ENCODE measurements at regions not wholly inside any gene's neighbourhood (a gene's known extent, or its start where the extent isn't known, plus 50 kb on each side); places are given as distances from the start of the nearest gene placed in this dataset.

DNA sequence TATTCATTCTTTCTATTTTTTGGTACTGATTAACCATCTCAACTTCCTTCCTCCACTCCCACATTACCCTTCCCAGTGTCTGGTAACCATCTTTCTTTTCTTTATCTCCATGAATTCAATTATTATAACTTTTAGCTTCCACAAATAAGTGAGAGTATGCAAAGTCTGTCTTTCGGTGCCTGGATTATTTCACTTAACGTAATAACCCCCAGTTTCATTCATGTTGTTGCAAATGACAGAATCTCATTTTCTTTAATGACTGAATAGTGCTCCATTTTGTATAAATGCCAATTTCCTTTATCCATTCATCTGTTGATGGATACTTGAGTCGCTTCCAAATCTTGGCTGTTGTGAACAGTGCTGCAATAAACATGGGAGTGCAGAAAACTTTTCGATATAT is 940.4 kb downstream of the GLUD2 start:
- Histone ChIP-seq H2AFZ (ENCODE audit: low read depth, low read length) (no peak overlapping the region), H3K4me3 (no peak overlapping the region), H3K9me1 (ENCODE audit: control insufficient read depth, insufficient read depth, low read length) (no peaks in the 10 kb centered on the region), H3K79me2 (ENCODE audit: control insufficient read depth, insufficient read depth, low read length) (no peaks in the 10 kb centered on the region), H3K4me2 (ENCODE audit: insufficient read depth, low read length) (no peak overlapping the region), H3K27ac (ENCODE audit: extremely low read depth, low read depth, low read length) (no peak overlapping the region), H3K9me3 (replicated peaks; ENCODE audit: control insufficient read depth, insufficient read depth, low read depth, low read length) (no peaks in the 10 kb centered on the region), H3K4me1 (replicated peaks in 1 of 2; ENCODE audit: control insufficient read depth in 2 of 2, insufficient read depth in 2 of 2, low read length in 2 of 2) (no peaks in the 10 kb centered on the region), H3K9ac (ENCODE audit: insufficient read depth in 1 of 2, low read depth in 2 of 2, low read length in 2 of 2) (no peak overlapping the region), H3K36me3 (ENCODE audit: control insufficient read depth, insufficient read depth, low read length) (no peaks in the 10 kb centered on the region), H3K27me3 (ENCODE audit: control insufficient read depth in 2 of 2, insufficient read depth in 2 of 2, low read length in 2 of 2) (no peaks in the 10 kb centered on the region), H4K20me1 (replicated peaks; ENCODE audit: control insufficient read depth, insufficient read depth, low read length) (no peaks in the 10 kb centered on the region)
- WGBS (ENCODE audit: insufficient coverage, low coverage, missing lambda C conversion rate), result 2% methylated on average over 4 of the region's 4 CpGs
- in situ Hi-C loops (cut with MboI), result no loop called here
- intact Hi-C loops (cut with micrococcal nuclease), result no loop called here
- BruUV-seq (replicated peaks), result no TSS peak
- FAIRE-seq (no peak), ATAC-seq (no peak), DNase-seq (ENCODE audit: extremely low read depth in 1 of 4, low spot score in 3 of 4) (no peak)
- POLR2A ChIA-PET, result no interaction called here
- CTCF ChIA-PET (ENCODE audit: low intra/inter-chr PET ratio), result no interaction called here
- TF ChIP-seq SIN3A (IDR thresholded peaks at IDR 0.05; ENCODE audit: borderline replicate concordance in 2 of 2, control insufficient read depth in 1 of 2, low read depth in 2 of 2, low read length in 2 of 2) (no peak), SRSF7 (optimal IDR thresholded peaks at IDR 0.05; ENCODE audit: low read depth, low read length) (no peak), NR2C1 (IDR thresholded peaks at IDR 0.05) (no peak), NR2C1 (tag; IDR thresholded peaks at IDR 0.05) (no peak), ELF4 (CRISPR knock-in tag; IDR thresholded peaks at IDR 0.05) (no peak)
- TF ChIP-seq, protein P1, sequence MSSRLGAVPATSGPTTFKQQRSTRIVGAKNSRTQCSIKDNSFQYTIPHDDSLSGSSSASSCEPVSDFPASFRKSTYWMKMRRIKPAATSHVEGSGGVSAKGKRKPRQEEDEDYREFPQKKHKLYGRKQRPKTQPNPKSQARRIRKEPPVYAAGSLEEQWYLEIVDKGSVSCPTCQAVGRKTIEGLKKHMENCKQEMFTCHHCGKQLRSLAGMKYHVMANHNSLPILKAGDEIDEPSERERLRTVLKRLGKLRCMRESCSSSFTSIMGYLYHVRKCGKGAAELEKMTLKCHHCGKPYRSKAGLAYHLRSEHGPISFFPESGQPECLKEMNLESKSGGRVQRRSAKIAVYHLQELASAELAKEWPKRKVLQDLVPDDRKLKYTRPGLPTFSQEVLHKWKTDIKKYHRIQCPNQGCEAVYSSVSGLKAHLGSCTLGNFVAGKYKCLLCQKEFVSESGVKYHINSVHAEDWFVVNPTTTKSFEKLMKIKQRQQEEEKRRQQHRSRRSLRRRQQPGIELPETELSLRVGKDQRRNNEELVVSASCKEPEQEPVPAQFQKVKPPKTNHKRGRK (tag; IDR thresholded peaks at IDR 0.05), result no peak

Data from K562 (cell line).